Upper lobe of left lung (tissue), 6 donors: ENCODE measurements at regions not wholly inside any gene's neighbourhood (a gene's known extent, or its start where the extent isn't known, plus 50 kb on each side); places are given as distances from the start of the nearest gene placed in this dataset.

ENCODE experiments used
- ATAC-seq, 2 donors: fragments of 200-7000 bp; cut with Tn5 transposase; one replicate each; pipeline ENCODE4 v1.9.1; 2022; ENCODE audit warnings: mild to moderate bottlenecking in 2 of 2, moderate library complexity in 2 of 2; ENCODE audit not compliant: low FRiP score in 2 of 2
- DNase-seq, 2 donors: peaks; one replicate each; pipeline ENCODE4 v3.0.0-alpha.2; 2019 to 2020
- H3K27ac ChIP-seq, 4 donors: fragments of 200-600 bp; sonication (generic); one replicate each; pipeline ENCODE4 v1.5.1; 2016 to 2019
- H3K27me3 ChIP-seq, 4 donors: fragments of 200-600 bp; sonication (generic); one replicate each; pipeline ENCODE4 v1.5.1; 2017 to 2019
- H3K36me3 ChIP-seq, 4 donors: fragments of 200-600 bp; sonication (generic); one replicate each; pipeline ENCODE4 v1.5.1; 2016 to 2019
- H3K4me1 ChIP-seq, 4 donors: fragments of 200-600 bp; sonication (generic); one replicate each; pipeline ENCODE4 v1.5.1; 2018 to 2019
- H3K4me3 ChIP-seq, 4 donors: fragments of 200-600 bp; sonication (generic); one replicate each; pipeline ENCODE4 v1.5.1; 2017 to 2019; ENCODE audit warnings: mild to moderate bottlenecking in 2 of 4, moderate library complexity in 1 of 4
- H3K9me3 ChIP-seq, 4 donors: fragments of 200-600 bp; sonication (generic); one replicate each; pipeline ENCODE4 v1.5.1; 2018 to 2019
- CTCF ChIP-seq, 6 experiments: fragments of 450-650 bp in 4 of 6; fragments of 200-600 bp in 2 of 6; sonication (generic) in 2 of 6; IDR thresholded peaks; one replicate each; pipeline ENCODE4 v1.5.1; 2016 to 2019; ENCODE audit warnings: antibody characterized with exemption in 6 of 6
- EP300 ChIP-seq, 4 donors: sonication (generic); formaldehyde crosslinking; IDR thresholded peaks; one replicate each; pipeline ENCODE4 v1.5.1; 2017; ENCODE audit warnings: antibody characterized with exemption in 4 of 4, control low read depth in 2 of 4
- POLR2A ChIP-seq, 4 donors: fragments of 450-650 bp; IDR thresholded peaks; one replicate each; pipeline ENCODE4 v1.5.1; 2016 to 2017; ENCODE audit warnings: antibody characterized with exemption in 4 of 4, mild to moderate bottlenecking in 2 of 4
- POLR2AphosphoS5 ChIP-seq, 2 donors: sonication (generic); formaldehyde crosslinking; IDR thresholded peaks; one replicate each; pipeline ENCODE4 v1.5.1; 2017; ENCODE audit warnings: antibody characterized with exemption in 2 of 2
- WGBS, 2 donors: methylation state at CpG; one replicate each; pipeline ENCODE4 v1.1.5; 2017 to 2018; 5-methylcytosine and 5-hydroxymethylcytosine counted together
- donor health status: DM: no; HTN: no; CAD: no; lungs with moderate emphysema.
- donor health status: DM: no; HTN: yes; CAD: no; lungs with severe emphysema.

GRCh38 chr7:148472406-148472805, 118.2 kb upstream of the C7orf33 start:
- ATAC-seq, result no peak
- DNase-seq, result no peak
- Histone ChIP-seq H3K27me3 (no peaks in the 10 kb centered on the region), H3K9me3 (no peaks in the 10 kb centered on the region), H3K36me3 (no peaks in the 10 kb centered on the region), H3K4me1 (no peaks in the 10 kb centered on the region), H3K27ac (no peak overlapping the region), H3K4me3 (no peak overlapping the region)
- TF ChIP-seq CTCF (IDR thresholded peaks at IDR 0.05) (no peak), POLR2AphosphoS5 (IDR thresholded peaks at IDR 0.05) (no peak), POLR2A (IDR thresholded peaks at IDR 0.05) (no peak), EP300 (IDR thresholded peaks at IDR 0.05) (no peak)
- 77 to 88% methylated on average over 11 of the region's 11 CpGs for WGBS, 2 donors

- H3K27ac ChIP-seq, result no peak overlapping the region
- no peaks in the 10 kb centered on the region for H3K27me3 ChIP-seq
- ATAC-seq (no peak), DNase-seq (no peak)
- H3K9me3 ChIP-seq, result no peaks in the 10 kb centered on the region
- TF ChIP-seq POLR2A (IDR thresholded peaks at IDR 0.05) (no peak), CTCF (IDR thresholded peaks at IDR 0.05) (no peak), EP300 (IDR thresholded peaks at IDR 0.05) (no peak), POLR2AphosphoS5 (IDR thresholded peaks at IDR 0.05) (no peak)
- H3K4me1 ChIP-seq, result no peaks in the 10 kb centered on the region
- no peaks in the 10 kb centered on the region for H3K36me3 ChIP-seq
- no peak overlapping the region for H3K4me3 ChIP-seq
- WGBS, 2 donors, result 77 to 82% methylated on average over 14 of the region's 14 CpGs
These were observed 116.7 kb upstream of the C7orf33 start for GRCh38 chr7:148473703-148474480.

- Histone ChIP-seq H3K36me3 (no peaks in the 10 kb centered on the region), H3K9me3 (no peaks in the 10 kb centered on the region), H3K27me3 (no peaks in the 10 kb centered on the region), H3K27ac (no peak overlapping the region), H3K4me1 (no peaks in the 10 kb centered on the region), H3K4me3 (no peak overlapping the region)
- ATAC-seq, result no peak
- TF ChIP-seq POLR2AphosphoS5 (IDR thresholded peaks at IDR 0.05) (no peak), EP300 (IDR thresholded peaks at IDR 0.05) (no peak), POLR2A (IDR thresholded peaks at IDR 0.05) (no peak), CTCF (IDR thresholded peaks at IDR 0.05) (no peak)
- no peak for DNase-seq
- WGBS, 2 donors, result 64 to 90% methylated on average over 5 to 6 of the region's 6 CpGs
These were observed 116.0 kb upstream of the C7orf33 start for GRCh38 chr7:148474481-148475025.

GRCh38 chr7:148478551-148478950, 112.0 kb upstream of the C7orf33 start:
- Histone ChIP-seq H3K36me3 (no peaks in the 10 kb centered on the region), H3K27me3 (no peaks in the 10 kb centered on the region), H3K4me3 (no peak overlapping the region), H3K27ac (no peak overlapping the region), H3K4me1 (no peaks in the 10 kb centered on the region), H3K9me3 (no peaks in the 10 kb centered on the region)
- TF ChIP-seq EP300 (IDR thresholded peaks at IDR 0.05), result no peak
- no peak for TF ChIP-seq POLR2AphosphoS5 (IDR thresholded peaks at IDR 0.05)
- TF ChIP-seq CTCF (IDR thresholded peaks at IDR 0.05), result no peak
- TF ChIP-seq POLR2A (IDR thresholded peaks at IDR 0.05), result no peak
- ATAC-seq, result no peak
- no peak for DNase-seq
- 75 to 91% methylated on average over 9 of the region's 9 CpGs for WGBS, 2 donors
